KMS-11 (cell line): ENCODE measurements at regions not wholly inside any gene's neighbourhood (a gene's known extent, or its start where the extent isn't known, plus 50 kb on each side); places are given as distances from the start of the nearest gene placed in this dataset.

Experiments
- H2AFZ ChIP-seq: fragments of 200-600 bp; sonication (generic); 2 replicates; pipeline ENCODE4 v1.6.1; 2016; ENCODE audit warnings: antibody characterized with exemption, mixed run types, low read depth
- H3K27ac ChIP-seq: fragments of 200-600 bp; sonication (generic); 2 replicates; pipeline ENCODE4 v1.6.1; 2016; ENCODE audit warnings: mild to moderate bottlenecking, mixed run types
- H3K27me3 ChIP-seq: fragments of 200-600 bp; sonication (generic); 2 replicates; pipeline ENCODE4 v1.6.1; 2017; ENCODE audit warnings: mild to moderate bottlenecking, low read depth, mixed run types, moderate library complexity; ENCODE audit not compliant: insufficient read depth
- H3K36me3 ChIP-seq: fragments of 200-600 bp; sonication (generic); 2 replicates; pipeline ENCODE4 v1.6.1; 2017; ENCODE audit warnings: mild to moderate bottlenecking, mixed run types; ENCODE audit not compliant: insufficient read depth
- H3K4me1 ChIP-seq: fragments of 200-600 bp; sonication (generic); 2 replicates; pipeline ENCODE4 v1.6.1; 2016; ENCODE audit warnings: mild to moderate bottlenecking, low read depth, mixed run types; ENCODE audit not compliant: poor library complexity, severe bottlenecking
- H3K4me2 ChIP-seq: fragments of 200-600 bp; sonication (generic); 2 replicates; pipeline ENCODE4 v1.7.0; 2016; ENCODE audit warnings: mild to moderate bottlenecking, mixed run types
- H3K4me3 ChIP-seq: fragments of 200-600 bp; sonication (generic); IDR thresholded peaks from 2 replicates; pipeline ENCODE4 v1.6.1; 2017; ENCODE audit warnings: low read depth, low read length, mixed read lengths; ENCODE audit not compliant: insufficient read depth
- H3K79me2 ChIP-seq: fragments of 200-600 bp; sonication (generic); 2 replicates; pipeline ENCODE4 v1.6.1; 2016; ENCODE audit warnings: low read depth, mixed run types; ENCODE audit not compliant: insufficient read depth
- H3K9ac ChIP-seq: fragments of 200-600 bp; sonication (generic); 2 replicates; pipeline ENCODE4 v1.6.1; 2016; ENCODE audit warnings: mild to moderate bottlenecking, mixed run types
- H4K20me1 ChIP-seq: fragments of 200-600 bp; sonication (generic); 2 replicates; pipeline ENCODE4 v1.6.1; 2016; ENCODE audit warnings: mild to moderate bottlenecking, mixed run types; ENCODE audit not compliant: insufficient read depth
- CTCF ChIP-seq: fragments of 200-600 bp; sonication (generic); conservative IDR thresholded peaks from 2 replicates; pipeline ENCODE4 v1.6.1; 2017; ENCODE audit warnings: low read depth, mild to moderate bottlenecking, antibody characterized with exemption, low read length, moderate library complexity, mixed read lengths

- Histone ChIP-seq H3K27ac (no peak overlapping the region), H2AFZ (no peak overlapping the region), H3K4me2 (no peak overlapping the region), H3K27me3 (no peaks in the 10 kb centered on the region), H3K4me1 (no peaks in the 10 kb centered on the region), H3K79me2 (no peaks in the 10 kb centered on the region), H4K20me1 (no peaks in the 10 kb centered on the region), H3K36me3 (no peaks in the 10 kb centered on the region), H3K4me3 (no peak overlapping the region), H3K9ac (no peak overlapping the region)
- no peak for TF ChIP-seq CTCF
Measured at GRCh38 chr16:79355600-79356358, 244.8 kb downstream of the MAF start.

DNA sequence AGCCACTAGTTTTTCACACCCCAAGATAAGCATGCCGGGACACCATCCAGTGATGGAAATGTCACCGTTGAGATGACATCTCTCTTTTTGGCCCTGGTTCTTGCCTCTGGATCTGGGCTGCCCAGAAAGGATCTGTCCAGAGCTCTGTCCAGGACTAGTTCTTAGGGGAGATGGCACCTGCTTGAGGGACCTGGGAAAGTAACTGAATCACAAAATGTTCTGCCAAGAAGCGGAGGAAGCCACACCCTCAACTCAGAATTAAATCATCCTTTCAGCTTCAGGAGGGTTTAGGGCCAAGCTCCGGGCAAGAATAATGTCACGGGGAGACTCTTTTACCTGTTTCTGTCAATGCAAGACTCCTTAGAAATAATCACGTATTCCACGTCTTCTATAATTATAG lies 248.6 kb downstream of the MAF start:
- Histone ChIP-seq H2AFZ (no peak overlapping the region), H3K4me1 (no peaks in the 10 kb centered on the region), H3K36me3 (no peaks in the 10 kb centered on the region), H4K20me1 (no peaks in the 10 kb centered on the region), H3K27ac (no peak overlapping the region), H3K4me3 (no peak overlapping the region), H3K4me2 (no peak overlapping the region), H3K9ac (no peak overlapping the region), H3K27me3 (no peaks in the 10 kb centered on the region), H3K79me2 (no peaks in the 10 kb centered on the region)
- no peak for TF ChIP-seq CTCF

- Histone ChIP-seq H3K27ac (no peak overlapping the region), H2AFZ (no peak overlapping the region), H3K27me3 (no peaks in the 10 kb centered on the region), H3K9ac (no peak overlapping the region), H3K4me3 (no peak overlapping the region), H4K20me1 (no peaks in the 10 kb centered on the region), H3K4me1 (no peaks in the 10 kb centered on the region), H3K36me3 (no peaks in the 10 kb centered on the region), H3K79me2 (no peaks in the 10 kb centered on the region), H3K4me2 (no peak overlapping the region)
- no peak for TF ChIP-seq CTCF
Measured at GRCh38 chr16:79349803-79350202, 250.7 kb downstream of the MAF start.

DNA sequence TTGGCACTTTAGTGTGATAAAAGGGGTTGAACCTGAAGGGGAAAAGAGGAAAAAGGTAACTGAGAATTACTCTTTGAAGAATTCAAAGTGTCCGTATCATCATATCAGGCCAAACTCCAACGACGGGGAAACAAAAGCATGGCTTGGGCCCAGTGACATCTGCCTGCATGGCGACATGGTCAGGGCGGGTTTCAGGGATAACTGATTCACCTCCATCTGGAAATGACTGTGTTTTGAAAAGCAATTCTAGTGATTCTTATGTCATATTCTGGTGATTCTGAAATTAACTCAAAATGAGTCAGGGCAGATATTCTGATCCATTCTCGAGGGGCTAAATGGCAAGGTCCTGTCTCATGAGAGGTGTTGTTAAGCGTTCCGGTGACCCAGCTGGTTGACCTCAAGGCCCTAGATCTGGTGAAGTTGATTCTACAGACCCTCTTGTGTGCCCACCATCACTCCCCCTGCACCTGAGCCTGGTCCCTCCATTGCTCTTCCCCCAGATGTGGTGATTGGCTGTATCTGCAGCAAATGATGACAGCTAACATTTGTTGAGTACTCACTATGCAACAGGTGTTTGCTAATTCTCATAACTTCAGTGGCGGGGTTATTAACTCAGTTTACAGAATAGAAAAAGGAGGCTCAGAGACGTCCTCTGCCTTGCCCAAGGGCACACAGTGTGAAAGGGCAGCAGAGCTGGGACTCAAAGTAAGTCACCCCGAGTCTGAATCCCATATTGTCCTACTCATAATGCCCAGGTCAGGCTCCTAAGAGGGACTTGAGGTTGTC lies 251.8 kb downstream of the MAF start:
- Histone ChIP-seq H3K9ac (no peak overlapping the region), H2AFZ (no peak overlapping the region), H4K20me1 (no peaks in the 10 kb centered on the region), H3K4me1 (no peaks in the 10 kb centered on the region), H3K36me3 (no peaks in the 10 kb centered on the region), H3K27ac (no peak overlapping the region), H3K4me2 (no peak overlapping the region), H3K79me2 (no peaks in the 10 kb centered on the region), H3K4me3 (no peak overlapping the region), H3K27me3 (no peaks in the 10 kb centered on the region)
- TF ChIP-seq CTCF = no peak
